ENCODE measurements at regions not wholly inside any gene's neighbourhood (a gene's known extent, or its start where the extent isn't known, plus 50 kb on each side); places are given as distances from the start of the nearest gene placed in this dataset.

- H4K20me1 ChIP-seq (ENCODE audit: control insufficient read depth, insufficient read depth): no peaks in the 10 kb centered on the region
Measured at GRCh38 chr3:103169289-103169688, 734.5 kb downstream of the ZPLD1 start.

More at GRCh38 chr3:103169289-103169688, 734.5 kb downstream of the ZPLD1 start:
- WGBS (ENCODE audit: insufficient coverage, insufficient replicate concordance, low lambda C conversion rate, missing lambda C conversion rate): 42% methylated on average over 2 of the region's 2 CpGs
- POLR2A ChIA-PET: no interaction called here
- TF ChIP-seq POLR2A (IDR thresholded peaks at IDR 0.05; ENCODE audit: low read depth, low read length) (no peak), NFYB (IDR thresholded peaks at IDR 0.05; ENCODE audit: insufficient read depth, low read depth, low read length) (no peak), JUNB (IDR thresholded peaks at IDR 0.05) (no peak), TAF1 (IDR thresholded peaks at IDR 0.05; ENCODE audit: borderline replicate concordance, low read depth, low read length) (no peak), SIN3A (IDR thresholded peaks at IDR 0.05; ENCODE audit: low read depth, low read length) (no peak), EED (IDR thresholded peaks at IDR 0.05; ENCODE audit: low read depth) (no peak), ZBED1 (IDR thresholded peaks at IDR 0.05; ENCODE audit: borderline replicate concordance) (no peak), IRF4 (IDR thresholded peaks at IDR 0.05; ENCODE audit: low read depth, low read length) (no peak), FOXK2 (IDR thresholded peaks at IDR 0.05) (no peak), MLLT1 (IDR thresholded peaks at IDR 0.05) (no peak), USF1 (IDR thresholded peaks at IDR 0.05; ENCODE audit: borderline replicate concordance, extremely low read length, insufficient read depth, low read depth, low read length) (no peak), TCF12 (IDR thresholded peaks at IDR 0.05; ENCODE audit: low read depth, low read length) (no peak), SMARCA5 (IDR thresholded peaks at IDR 0.05) (no peak), STAT1 (conservative IDR thresholded peaks at IDR 0.05) (no peak), BCL11A (IDR thresholded peaks at IDR 0.05; ENCODE audit: low read depth, low read length) (no peak)
- Histone ChIP-seq H3K79me2 (ENCODE audit: control insufficient read depth, insufficient read depth, low read length) (no peaks in the 10 kb centered on the region), H3K4me1 (ENCODE audit: control insufficient read depth, insufficient read depth, low read length) (no peaks in the 10 kb centered on the region), H3K27me3 (replicated peaks in 1 of 2; ENCODE audit: control insufficient read depth in 2 of 2, insufficient read depth in 2 of 2, low read length in 1 of 2) (no peaks in the 10 kb centered on the region), H3K36me3 (ENCODE audit: control insufficient read depth in 2 of 2, insufficient read depth in 2 of 2, low read length in 1 of 2) (no peaks in the 10 kb centered on the region), H3K9ac (ENCODE audit: control insufficient read depth, insufficient read depth, low read length) (no peak overlapping the region), H3K4me3 (no peak overlapping the region), H3K9me3 (replicated peaks; ENCODE audit: control insufficient read depth, insufficient read depth, low read length) (no peaks in the 10 kb centered on the region), H2AFZ (ENCODE audit: control insufficient read depth, low read depth, low read length) (no peak overlapping the region), H3K27ac (ENCODE audit: control insufficient read depth, insufficient read depth) (no peak overlapping the region), H3K4me2 (ENCODE audit: control insufficient read depth, insufficient read depth) (no peak overlapping the region)
- SMC1A ChIA-PET (ENCODE audit: uncharacterized antibody, unreplicated experiment): no interaction called here
- intact Hi-C loops (cut with micrococcal nuclease; ENCODE audit: unreplicated experiment): no loop called here
- DNase-seq (ENCODE audit: low read depth, low spot score) (no peak), FAIRE-seq (no peak), ATAC-seq (peak; percentile 42)
- RAD21 ChIA-PET (ENCODE audit: unreplicated experiment): no interaction called here
- no TSS peak for BruUV-seq (replicated peaks)
- CTCF ChIA-PET: no interaction called here
- in situ Hi-C loops (cut with MboI): no loop called here
